HG02642 (cell line): ENCODE measurements at regions not wholly inside any gene's neighbourhood (a gene's known extent, or its start where the extent isn't known, plus 50 kb on each side); places are given as distances from the start of the nearest gene placed in this dataset.

ENCODE experiments used
- ATAC-seq: cut with Tn5 transposase; IDR thresholded peaks from one replicate; pipeline ENCODE4 v1.9.1; 2021; ENCODE audit warnings: mild to moderate bottlenecking; ENCODE audit not compliant: unreplicated experiment, poor library complexity

GRCh38 chr18:26705757-26706156, 157.4 kb upstream of the KCTD1 start:
- no peak for ATAC-seq

GRCh38 chr18:26703170-26703930, 155.0 kb upstream of the KCTD1 start:
- ATAC-seq = no peak

GRCh38 chr18:26702086-26702485, 153.7 kb upstream of the KCTD1 start:
- no peak for ATAC-seq

- ATAC-seq = no peak
Measured at GRCh38 chr18:26700728-26701127, 152.4 kb upstream of the KCTD1 start.

- no peak for ATAC-seq
Measured at GRCh38 chr18:26700201-26700600, 151.8 kb upstream of the KCTD1 start.

- no peak for ATAC-seq
Measured at GRCh38 chr18:26697186-26697884, 149.0 kb upstream of the KCTD1 start.

- ATAC-seq = no peak
Measured at GRCh38 chr18:26696786-26697185, 148.4 kb upstream of the KCTD1 start.

- no peak for ATAC-seq
Measured at GRCh38 chr18:26696308-26696707, 148.0 kb upstream of the KCTD1 start.

GRCh38 chr18:26689226-26689879, 141.0 kb upstream of the KCTD1 start:
- ATAC-seq = no peak

GRCh38 chr18:26686532-26686931, 138.2 kb upstream of the KCTD1 start:
- no peak for ATAC-seq

- ATAC-seq = no peak
Measured at GRCh38 chr18:26685438-26686157, 137.2 kb upstream of the KCTD1 start.

- no peak for ATAC-seq
Measured at GRCh38 chr18:26677957-26678356, 129.6 kb upstream of the KCTD1 start.

- no peak for ATAC-seq
Measured at GRCh38 chr18:26667046-26667445, 118.7 kb upstream of the KCTD1 start.

GRCh38 chr18:26662996-26663395, 114.6 kb upstream of the KCTD1 start:
- ATAC-seq = no peak

- ATAC-seq = no peak
Measured at GRCh38 chr18:26657631-26658581, 109.6 kb upstream of the KCTD1 start.

GRCh38 chr18:26656944-26657536, 108.7 kb upstream of the KCTD1 start:
- peak; percentile 76 for ATAC-seq

- ATAC-seq = peak; percentile 34
Measured at GRCh38 chr18:26656431-26656943, 108.1 kb upstream of the KCTD1 start.

- ATAC-seq = peak; percentile 10
Measured at GRCh38 chr18:26655525-26656430, 107.4 kb upstream of the KCTD1 start.
